SK-N-SH (cell line): ENCODE measurements at regions not wholly inside any gene's neighbourhood (a gene's known extent, or its start where the extent isn't known, plus 50 kb on each side); places are given as distances from the start of the nearest gene placed in this dataset.

Source experiments
- CTCF ChIA-PET: fragments of 300-600, 350-600 bp; formaldehyde crosslinking; extraction: SDS; loops from one replicate; lab custom pipeline; 2021; lab: Yijun Ruan, JAX
- POLR2A ChIA-PET: fragments of 350-600 bp; sonication (Branson Sonifier 250); formaldehyde crosslinking; extraction: SDS; loops from one replicate; lab custom pipeline; 2020; ENCODE audit warnings: antibody characterized with exemption, inconsistent platforms; lab: Yijun Ruan, JAX
- DNase-seq: peaks from one replicate; pipeline ENCODE4 v3.0.0; 2012
- H2AFZ ChIP-seq: fragments of 200-600 bp; sonication (generic); 2 replicates; pipeline ENCODE4 v1.8.1; 2016; ENCODE audit warnings: antibody characterized with exemption, mild to moderate bottlenecking, low read depth
- H3F3A ChIP-seq: fragments of 200-600 bp; sonication (generic); replicated peaks from 2 replicates; pipeline ENCODE3; 2016; ENCODE audit warnings: antibody characterized with exemption, mild to moderate bottlenecking; ENCODE audit not compliant: insufficient read depth
- H3K27ac ChIP-seq, 2 experiments: fragments of 200-500 bp in 1 of 2; fragments of 200-600 bp in 1 of 2; sonication (Bioruptor generic) in 1 of 2; sonication (generic), shearing (Covaris generic) in 1 of 2; 2 replicates each; pipeline versions ENCODE4 v1.5.1 to v1.6.1; 2014 to 2016; ENCODE audit warnings: low read depth in 2 of 2, inconsistent platforms in 1 of 2, low read length in 1 of 2, mild to moderate bottlenecking in 1 of 2, mixed read lengths in 1 of 2
- H3K27me3 ChIP-seq: fragments of 200-600 bp; sonication (generic), shearing (Covaris generic); 2 replicates; pipeline ENCODE4 v1.6.1; 2016; ENCODE audit warnings: mixed run types; ENCODE audit not compliant: insufficient read depth
- H3K36me3 ChIP-seq, 2 experiments: fragments of 200-500 bp in 1 of 2; fragments of 200-600 bp in 1 of 2; sonication (Bioruptor generic) in 1 of 2; sonication (generic) in 1 of 2; replicated peaks in 1 of 2; 2 replicates each; pipeline versions ENCODE3 to v1.5.1; 2014 to 2016; ENCODE audit warnings: low read length in 1 of 2, mild to moderate bottlenecking in 1 of 2; ENCODE audit not compliant: insufficient read depth in 2 of 2, control insufficient read depth in 1 of 2
- H3K4me1 ChIP-seq, 2 experiments: fragments of 200-500 bp in 1 of 2; fragments of 200-600 bp in 1 of 2; sonication (Bioruptor generic) in 1 of 2; sonication (generic), shearing (Covaris generic) in 1 of 2; 2 replicates each; pipeline versions ENCODE4 v1.5.1 to v1.6.1; 2014 to 2016; ENCODE audit warnings: low read depth in 1 of 2, low read length in 1 of 2, mixed run types in 1 of 2; ENCODE audit not compliant: insufficient read depth in 2 of 2, control insufficient read depth in 1 of 2
- H3K4me2 ChIP-seq: fragments of 200-600 bp; sonication (generic), shearing (Covaris generic); 2 replicates; pipeline ENCODE4 v1.6.1; 2017; ENCODE audit warnings: mixed run types
- H3K4me3 ChIP-seq, 2 experiments: fragments of 200-500 bp in 1 of 2; fragments of 200-600 bp in 1 of 2; sonication (Bioruptor generic) in 1 of 2; sonication (generic), shearing (Covaris generic) in 1 of 2; 2 replicates each; pipeline versions ENCODE4 v1.5.1 to v1.8.1; 2014 to 2016; ENCODE audit warnings: low read depth in 2 of 2, inconsistent platforms in 1 of 2, low read length in 1 of 2, mild to moderate bottlenecking in 1 of 2, mixed read lengths in 1 of 2, moderate library complexity in 1 of 2
- H3K79me2 ChIP-seq: fragments of 200-600 bp; sonication (generic); 2 replicates; pipeline ENCODE4 v1.8.1; 2017; ENCODE audit warnings: mild to moderate bottlenecking; ENCODE audit not compliant: insufficient read depth
- H3K9ac ChIP-seq: fragments of 200-600 bp; sonication (generic); 2 replicates; pipeline ENCODE4 v1.6.1; 2017; ENCODE audit warnings: mixed run types
- H3K9me2 ChIP-seq: fragments of 200-600 bp; sonication (generic); 2 replicates; pipeline ENCODE4 v1.6.1; 2017; ENCODE audit warnings: mixed run types
- H3K9me3 ChIP-seq: fragments of 200-600 bp; sonication (generic); 2 replicates; pipeline ENCODE4 v1.6.1; 2017; ENCODE audit warnings: mixed run types, mild to moderate bottlenecking, moderate library complexity
- H4K20me1 ChIP-seq: fragments of 200-600 bp; sonication (generic); 2 replicates; pipeline ENCODE4 v1.6.1; 2017; ENCODE audit warnings: mild to moderate bottlenecking, mixed run types; ENCODE audit not compliant: insufficient read depth
- CTCF ChIP-seq: fragments of 200-600 bp; sonication (generic); IDR thresholded peaks from 2 replicates; pipeline ENCODE4 v1.6.1; 2017; ENCODE audit warnings: antibody characterized with exemption, mild to moderate bottlenecking, moderate library complexity
- ELF1 ChIP-seq: IDR thresholded peaks from 2 replicates; pipeline ENCODE4 v1.4.0; 2012
- FOSL2 ChIP-seq: IDR thresholded peaks from 2 replicates; pipeline ENCODE4 v1.4.0; 2012; ENCODE audit warnings: low read depth, mild to moderate bottlenecking, moderate library complexity, borderline replicate concordance
- FOXJ3 ChIP-seq: sonication (generic); formaldehyde crosslinking; IDR thresholded peaks from 2 replicates; pipeline ENCODE4 v1.5.1; 2020; ENCODE audit warnings: mild to moderate bottlenecking, missing genetic modification reagents
- GATA2 ChIP-seq: sonication (generic); formaldehyde crosslinking; IDR thresholded peaks from 2 replicates; pipeline ENCODE4 v1.5.0; 2020; ENCODE audit warnings: mild to moderate bottlenecking, missing genetic modification reagents
- MXI1 ChIP-seq: IDR thresholded peaks from 2 replicates; pipeline ENCODE4 v1.6.1; 2012; ENCODE audit warnings: mild to moderate bottlenecking, low read depth, low read length, improper control_type of control experiment
- NFIC ChIP-seq: IDR thresholded peaks from 2 replicates; pipeline ENCODE4 v1.4.0; 2012; ENCODE audit warnings: borderline replicate concordance
- PBX3 ChIP-seq: IDR thresholded peaks from 2 replicates; pipeline ENCODE4; 2012
- RAD21 ChIP-seq: IDR thresholded peaks from 2 replicates; pipeline ENCODE4 v1.6.1; 2012; ENCODE audit warnings: mild to moderate bottlenecking, low read length
- RFX5 ChIP-seq: IDR thresholded peaks from 2 replicates; pipeline ENCODE4 v1.6.1; 2012; ENCODE audit warnings: mild to moderate bottlenecking, improper control_type of control experiment, low read length
- RXRA ChIP-seq: IDR thresholded peaks from 2 replicates; pipeline ENCODE4 v1.4.0; 2012; ENCODE audit warnings: low read depth, mild to moderate bottlenecking, borderline replicate concordance
- SMC3 ChIP-seq: IDR thresholded peaks from 2 replicates; pipeline ENCODE4 v1.6.1; 2012; ENCODE audit warnings: low read depth, low read length, improper control_type of control experiment
- TCF12 ChIP-seq: IDR thresholded peaks from 2 replicates; pipeline ENCODE4 v1.4.0; 2012
- TEAD4 ChIP-seq: IDR thresholded peaks from 2 replicates; pipeline ENCODE4 v1.4.0; 2012; ENCODE audit warnings: mild to moderate bottlenecking, borderline replicate concordance; ENCODE audit not compliant: insufficient read depth
- YY1 ChIP-seq: IDR thresholded peaks from 2 replicates; pipeline ENCODE4 v1.4.0; 2012; ENCODE audit warnings: low read depth, mild to moderate bottlenecking
- ZBTB33 ChIP-seq: IDR thresholded peaks from 2 replicates; pipeline ENCODE4 v1.4.0; 2012; ENCODE audit warnings: low read depth, borderline replicate concordance
- WGBS: methylation state at CpG from one replicate; pipeline ENCODE4 v1.1.6; 2017; ENCODE audit warnings: low lambda C conversion rate; 5-methylcytosine and 5-hydroxymethylcytosine counted together

- TF ChIP-seq CTCF (no peak), ELF1 (no peak)
- TF ChIP-seq, all 33 proteins: peak for 0
Measured at GRCh38 chr4:165635951-165636350, 237.1 kb upstream of the TLL1 start (continued).

- H3K27me3 ChIP-seq: no peaks in the 10 kb centered on the region
- no peak overlapping the region for H3K27ac ChIP-seq
- CTCF ChIA-PET: no interaction called here
- POLR2A ChIA-PET: no interaction called here
- 5% methylated on average over 1 of the region's 1 CpG for WGBS
- no peaks in the 10 kb centered on the region; a peak in 1 of 4 replicates for H3K4me1 ChIP-seq
- H3K9ac ChIP-seq: no peak overlapping the region
- no peak overlapping the region for H3K4me2 ChIP-seq
- no peaks in the 10 kb centered on the region for H3K36me3 ChIP-seq
- H3K4me3 ChIP-seq: no peak overlapping the region
- no peaks in the 10 kb centered on the region for H3K9me2 ChIP-seq
- H4K20me1 ChIP-seq: no peaks in the 10 kb centered on the region
- no peaks in the 10 kb centered on the region for H3K79me2 ChIP-seq
- H2AFZ ChIP-seq: no peak overlapping the region
- DNase-seq: no peak
- TF ChIP-seq GATA2 (CRISPR knock-in tag) (no peak), FOSL2 (no peak), NFIC (no peak), MXI1 (no peak), TCF12 (no peak), PBX3 (no peak), YY1 (no peak), FOXJ3 (CRISPR knock-in tag) (no peak), RAD21 (no peak), RFX5 (no peak), SMC3 (no peak), RXRA (no peak), ZBTB33 (no peak), TEAD4 (no peak)
- no peaks in the 10 kb centered on the region for H3F3A ChIP-seq
- H3K9me3 ChIP-seq: no peaks in the 10 kb centered on the region
Measured at GRCh38 chr4:165651901-165652300, 221.1 kb upstream of the TLL1 start.
